Mammary epithelial cell (primary cell): ENCODE measurements at regions not wholly inside any gene's neighbourhood (a gene's known extent, or its start where the extent isn't known, plus 50 kb on each side); places are given as distances from the start of the nearest gene placed in this dataset.
"Not testable (repeated sequence)": the region's sequence is repeated elsewhere in the genome, so short reads cannot be mapped to it uniquely, and the experiment has no call there.

Source experiments
- EZH2 ChIP-seq: IDR thresholded peaks from 2 replicates; pipeline ENCODE4 v1.6.1; 2012; ENCODE audit warnings: low read length, inconsistent platforms, borderline replicate concordance
- TF ChIP-seq, protein P1 (sequence below), 2 donors: IDR thresholded peaks in 1 of 2; conservative IDR thresholded peaks in 1 of 2; 2 replicates each; pipeline ENCODE4 v1.5.1; 2011 to 2012; ENCODE audit warnings: inconsistent platforms in 2 of 2, low read length in 2 of 2, mild to moderate bottlenecking in 2 of 2, control low read depth in 1 of 2, low read depth in 1 of 2; ENCODE audit not compliant: insufficient read depth in 1 of 2; ENCODE audit errors: extremely low read depth in 1 of 2

DNA sequence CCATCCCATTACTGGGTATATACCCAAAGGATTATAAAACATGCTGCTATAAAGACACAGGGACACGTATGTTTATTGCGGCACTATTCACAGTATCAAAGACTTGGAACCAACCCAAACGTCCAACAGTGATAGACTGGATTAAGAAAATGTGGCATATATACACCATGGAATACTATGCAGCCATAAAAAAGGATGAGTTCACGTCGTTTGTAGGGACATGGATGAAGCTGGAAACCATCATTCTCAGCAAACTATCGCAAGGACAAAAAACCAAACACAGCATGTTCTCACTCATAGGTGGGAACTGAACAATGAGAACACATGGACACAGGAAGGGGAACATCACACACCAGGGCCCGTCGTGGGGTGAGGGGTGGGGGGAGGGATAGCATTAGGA lies 106.1 kb downstream of the CHD1L start:
- TF ChIP-seq, protein P1, sequence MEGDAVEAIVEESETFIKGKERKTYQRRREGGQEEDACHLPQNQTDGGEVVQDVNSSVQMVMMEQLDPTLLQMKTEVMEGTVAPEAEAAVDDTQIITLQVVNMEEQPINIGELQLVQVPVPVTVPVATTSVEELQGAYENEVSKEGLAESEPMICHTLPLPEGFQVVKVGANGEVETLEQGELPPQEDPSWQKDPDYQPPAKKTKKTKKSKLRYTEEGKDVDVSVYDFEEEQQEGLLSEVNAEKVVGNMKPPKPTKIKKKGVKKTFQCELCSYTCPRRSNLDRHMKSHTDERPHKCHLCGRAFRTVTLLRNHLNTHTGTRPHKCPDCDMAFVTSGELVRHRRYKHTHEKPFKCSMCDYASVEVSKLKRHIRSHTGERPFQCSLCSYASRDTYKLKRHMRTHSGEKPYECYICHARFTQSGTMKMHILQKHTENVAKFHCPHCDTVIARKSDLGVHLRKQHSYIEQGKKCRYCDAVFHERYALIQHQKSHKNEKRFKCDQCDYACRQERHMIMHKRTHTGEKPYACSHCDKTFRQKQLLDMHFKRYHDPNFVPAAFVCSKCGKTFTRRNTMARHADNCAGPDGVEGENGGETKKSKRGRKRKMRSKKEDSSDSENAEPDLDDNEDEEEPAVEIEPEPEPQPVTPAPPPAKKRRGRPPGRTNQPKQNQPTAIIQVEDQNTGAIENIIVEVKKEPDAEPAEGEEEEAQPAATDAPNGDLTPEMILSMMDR (conservative IDR thresholded peaks at IDR 0.05 in 1 of 2, IDR thresholded peaks at IDR 0.05 in 1 of 2; ENCODE audit: extremely low read depth in 1 of 2, insufficient read depth in 1 of 2, low read depth in 1 of 2, low read length in 2 of 2) = not testable (repeated sequence)
- TF ChIP-seq EZH2 = not testable (repeated sequence)
